Adrenal gland (tissue), 9 donors: ENCODE measurements at regions not wholly inside any gene's neighbourhood (a gene's known extent, or its start where the extent isn't known, plus 50 kb on each side); places are given as distances from the start of the nearest gene placed in this dataset.

Experiments used
- DNase-seq, 7 donors: peaks; one replicate each; pipeline ENCODE4 v3.0.0-alpha.2; 2019 to 2020
- H3K27ac ChIP-seq, 5 donors: fragments of 200-600 bp; sonication (generic) in 4 of 5; 1 replicate in 3 of 5; 2 replicates in 2 of 5; pipeline versions ENCODE4 v1.5.1 to v1.8.0; 2016 to 2020; ENCODE audit warnings: mild to moderate bottlenecking in 1 of 5
- H3K27me3 ChIP-seq: fragments of 200-600 bp; 2 replicates; pipeline ENCODE4 v1.8.0; 2021
- H3K36me3 ChIP-seq, 2 donors: fragments of 200-600 bp; replicated peaks in 1 of 2; 1 replicate in 1 of 2; 2 replicates in 1 of 2; pipeline versions ENCODE4 v1.5.1 to v1.8.0; 2018 to 2022
- H3K4me1 ChIP-seq, 2 donors: fragments of 200-600 bp; replicated peaks in 1 of 2; 1 replicate in 1 of 2; 2 replicates in 1 of 2; pipeline versions ENCODE4 v1.5.1 to v1.8.0; 2018 to 2021
- H3K4me3 ChIP-seq, 4 donors: fragments of 200-600 bp; sonication (generic) in 3 of 4; one replicate each; pipeline ENCODE4 v1.5.1; 2016 to 2018
- H3K9me3 ChIP-seq, 3 donors: fragments of 200-600 bp; sonication (generic) in 1 of 3; replicated peaks in 1 of 3; 1 replicate in 2 of 3; 2 replicates in 1 of 3; pipeline versions ENCODE4 v1.5.1 to v1.8.0; 2016 to 2021
- POLR2A ChIP-seq, 2 donors: fragments of 450-650 bp; IDR thresholded peaks; one replicate each; pipeline ENCODE4 v1.6.1; 2017; ENCODE audit warnings: antibody characterized with exemption in 2 of 2, mild to moderate bottlenecking in 2 of 2, moderate library complexity in 1 of 2
- WGBS, 4 donors: extraction: QIAGEN DNeasy Blood & Tissue Kit in 2 of 4; methylation state at CpG; one replicate each; pipeline versions ENCODE4 v1.1.5 to v1.1.7; 2013 to 2017; 5-methylcytosine and 5-hydroxymethylcytosine counted together
- intact Hi-C, 2 donors: fragments of 100-400 bp; cut with DNase I; formaldehyde crosslinking; loops; one replicate each; pipeline versions ENCODE4 v1.14.1 to v1.15.0; 2022 to 2023
- TF ChIP-seq, protein P1 (sequence below), 6 experiments: fragments of 450-650 bp in 4 of 6; fragments of 200-600 bp in 2 of 6; sonication (generic) in 1 of 6; IDR thresholded peaks; 1 replicate in 5 of 6; 2 replicates in 1 of 6; pipeline versions ENCODE4 v1.5.1 to v1.8.0; 2016 to 2021; ENCODE audit warnings: antibody characterized with exemption in 6 of 6, mild to moderate bottlenecking in 2 of 6, moderate library complexity in 1 of 6
- donor health status: healthy with polysubstance abuse.
- donor health status: Bipolar disorder and iron deficiency.
- donor health status: DM: yes; HTN: yes; CAD: no.
- donor health status: DM: no; HTN: no; CAD: no.
- donor health status: DM: no; HTN: no; CAD: no.

- WGBS, 4 donors = 48 to 63% (median 54%) methylated on average over 2 of the region's 2 CpGs
- Histone ChIP-seq H3K27ac (no peak overlapping the region), H3K4me3 (no peak overlapping the region)
Measured at GRCh38 chr1:209416039-209416438, 167.5 kb upstream of the CAMK1G start.

DNA sequence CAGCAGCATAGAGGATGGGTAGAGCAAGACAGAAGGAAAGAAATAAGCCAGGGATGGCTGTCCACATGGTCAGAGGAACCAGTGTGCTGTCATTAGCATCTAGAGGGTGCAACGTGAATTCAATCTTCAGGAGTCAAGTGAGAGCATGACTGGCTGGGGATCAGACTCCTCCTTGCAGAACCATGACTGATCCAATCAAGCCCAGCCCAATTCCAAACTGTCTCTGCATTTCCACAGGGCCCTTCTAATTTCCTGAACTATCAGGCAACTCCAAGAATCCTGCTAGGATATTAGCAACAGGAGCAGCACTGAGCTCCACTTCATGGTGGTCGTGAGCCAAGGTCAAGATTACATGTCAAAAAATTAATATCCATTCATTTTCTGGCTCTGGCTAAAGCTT, 166.8 kb upstream of the CAMK1G start:
- H3K4me1 ChIP-seq = no peaks in the 10 kb centered on the region
- no peaks in the 10 kb centered on the region for H3K27me3 ChIP-seq
- TF ChIP-seq, protein P1, sequence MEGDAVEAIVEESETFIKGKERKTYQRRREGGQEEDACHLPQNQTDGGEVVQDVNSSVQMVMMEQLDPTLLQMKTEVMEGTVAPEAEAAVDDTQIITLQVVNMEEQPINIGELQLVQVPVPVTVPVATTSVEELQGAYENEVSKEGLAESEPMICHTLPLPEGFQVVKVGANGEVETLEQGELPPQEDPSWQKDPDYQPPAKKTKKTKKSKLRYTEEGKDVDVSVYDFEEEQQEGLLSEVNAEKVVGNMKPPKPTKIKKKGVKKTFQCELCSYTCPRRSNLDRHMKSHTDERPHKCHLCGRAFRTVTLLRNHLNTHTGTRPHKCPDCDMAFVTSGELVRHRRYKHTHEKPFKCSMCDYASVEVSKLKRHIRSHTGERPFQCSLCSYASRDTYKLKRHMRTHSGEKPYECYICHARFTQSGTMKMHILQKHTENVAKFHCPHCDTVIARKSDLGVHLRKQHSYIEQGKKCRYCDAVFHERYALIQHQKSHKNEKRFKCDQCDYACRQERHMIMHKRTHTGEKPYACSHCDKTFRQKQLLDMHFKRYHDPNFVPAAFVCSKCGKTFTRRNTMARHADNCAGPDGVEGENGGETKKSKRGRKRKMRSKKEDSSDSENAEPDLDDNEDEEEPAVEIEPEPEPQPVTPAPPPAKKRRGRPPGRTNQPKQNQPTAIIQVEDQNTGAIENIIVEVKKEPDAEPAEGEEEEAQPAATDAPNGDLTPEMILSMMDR (IDR thresholded peaks at IDR 0.05) = no peak
- TF ChIP-seq POLR2A (IDR thresholded peaks at IDR 0.05) = no peak
- no peak overlapping the region for H3K27ac ChIP-seq
- no peaks in the 10 kb centered on the region for H3K36me3 ChIP-seq
- H3K9me3 ChIP-seq = no peaks in the 10 kb centered on the region
- intact Hi-C loops = no loop called here
- WGBS, 4 donors = 31 to 60% (median 49%) methylated on average over 2 of the region's 2 CpGs
- H3K4me3 ChIP-seq = no peak overlapping the region
- no peak for DNase-seq

More at GRCh38 chr1:209416039-209416438, 167.5 kb upstream of the CAMK1G start:
- Histone ChIP-seq H3K9me3 (no peaks in the 10 kb centered on the region), H3K27me3 (no peaks in the 10 kb centered on the region), H3K4me1 (no peaks in the 10 kb centered on the region), H3K36me3 (no peaks in the 10 kb centered on the region)
- no peak for DNase-seq
- intact Hi-C loops = no loop called here
- TF ChIP-seq, protein P1 (IDR thresholded peaks at IDR 0.05) = no peak
- TF ChIP-seq POLR2A (IDR thresholded peaks at IDR 0.05) = no peak

DNA sequence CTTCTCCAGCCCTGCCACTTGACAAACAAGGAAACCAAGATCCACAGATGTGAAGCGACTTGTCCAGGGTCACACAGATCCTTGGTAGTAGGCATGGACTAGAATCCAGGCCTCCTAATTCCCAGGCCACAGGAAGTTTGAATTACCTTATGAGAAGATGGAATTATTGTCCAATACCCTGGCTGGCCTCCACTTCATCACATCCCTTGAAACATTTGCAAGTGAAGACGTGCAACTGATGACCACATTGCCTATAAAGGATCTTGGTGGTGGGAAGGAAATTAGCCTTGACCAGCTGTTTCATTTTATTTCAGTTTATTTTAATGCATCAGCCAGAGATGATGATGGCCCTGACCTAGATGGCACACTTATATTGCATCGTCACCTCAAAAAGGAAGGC, 165.8 kb upstream of the CAMK1G start:
- Histone ChIP-seq H3K27ac (no peak overlapping the region), H3K36me3 (no peaks in the 10 kb centered on the region), H3K4me1 (no peaks in the 10 kb centered on the region), H3K9me3 (no peaks in the 10 kb centered on the region), H3K27me3 (no peaks in the 10 kb centered on the region), H3K4me3 (no peak overlapping the region)
- DNase-seq = no peak
- 74 to 85% (median 79%) methylated on average over 3 of the region's 3 CpGs for WGBS, 4 donors
- intact Hi-C loops = no loop called here
- TF ChIP-seq, protein P1 (IDR thresholded peaks at IDR 0.05) = no peak
- no peak for TF ChIP-seq POLR2A (IDR thresholded peaks at IDR 0.05)

DNA sequence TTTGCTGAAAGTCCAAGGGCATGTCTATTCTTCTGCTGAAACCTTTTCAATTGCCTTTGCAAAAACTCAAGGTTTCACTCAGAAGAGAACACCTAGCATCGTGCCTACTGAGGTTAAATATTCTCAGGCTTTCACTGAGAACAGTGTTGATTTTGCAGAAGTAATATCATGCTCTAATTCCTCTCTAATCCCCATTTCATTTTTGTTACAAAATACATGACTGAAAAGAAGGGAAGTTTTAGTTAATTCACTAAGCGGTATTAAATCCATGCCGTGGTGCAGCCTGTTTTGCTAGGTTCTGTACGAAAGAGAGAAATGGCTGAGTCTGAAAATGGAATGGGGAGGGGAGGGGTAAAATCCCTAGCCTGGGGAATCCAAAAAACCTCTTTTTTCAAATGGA, 163.2 kb upstream of the CAMK1G start:
- no peak for DNase-seq
- Histone ChIP-seq H3K9me3 (no peaks in the 10 kb centered on the region), H3K27me3 (no peaks in the 10 kb centered on the region), H3K4me1 (no peaks in the 10 kb centered on the region), H3K27ac (no peak overlapping the region), H3K36me3 (no peaks in the 10 kb centered on the region), H3K4me3 (no peak overlapping the region)
- 61 to 79% (median 72%) methylated on average over 4 of the region's 4 CpGs for WGBS, 4 donors
- no peak for TF ChIP-seq POLR2A (IDR thresholded peaks at IDR 0.05)
- TF ChIP-seq, protein P1 (IDR thresholded peaks at IDR 0.05) = no peak
- intact Hi-C loops = no loop called here
